GM12891 (cell line): ENCODE measurements at regions not wholly inside any gene's neighbourhood (a gene's known extent, or its start where the extent isn't known, plus 50 kb on each side); places are given as distances from the start of the nearest gene placed in this dataset.

Source experiments
- DNase-seq: peaks from one replicate; pipeline ENCODE4 v3.0.0; 2011; ENCODE audit warnings: low spot score; ENCODE audit not compliant: insufficient read length
- FAIRE-seq: peaks from 2 replicates; lab custom pipeline; 2011; peaks lifted over from hg19 to GRCh38; lab: Jason Lieb, UNC
- PAX5 ChIP-seq: IDR thresholded peaks from 2 replicates; pipeline ENCODE4 v1.6.1; 2011; ENCODE audit warnings: low read length, moderate library complexity, mild to moderate bottlenecking; ENCODE audit not compliant: insufficient read depth, severe bottlenecking
- POLR2A ChIP-seq: IDR thresholded peaks from 2 replicates; pipeline ENCODE4 v1.6.1; 2011; ENCODE audit warnings: low read depth, low read length, control low read depth
- POLR2AphosphoS5 ChIP-seq: IDR thresholded peaks from 2 replicates; pipeline ENCODE4 v1.6.1; 2011; ENCODE audit warnings: low read depth, low read length, control low read depth
- POU2F2 ChIP-seq: IDR thresholded peaks from 2 replicates; pipeline ENCODE4 v1.6.1; 2011; ENCODE audit warnings: low read depth, mild to moderate bottlenecking, control low read depth, low read length, moderate library complexity
- SPI1 ChIP-seq: IDR thresholded peaks from 2 replicates; pipeline ENCODE4 v1.6.1; 2011; ENCODE audit warnings: low read depth, low read length, control low read depth
- TAF1 ChIP-seq: IDR thresholded peaks from 2 replicates; pipeline ENCODE4 v1.6.1; 2011; ENCODE audit warnings: low read depth, low read length, control low read depth

DNA sequence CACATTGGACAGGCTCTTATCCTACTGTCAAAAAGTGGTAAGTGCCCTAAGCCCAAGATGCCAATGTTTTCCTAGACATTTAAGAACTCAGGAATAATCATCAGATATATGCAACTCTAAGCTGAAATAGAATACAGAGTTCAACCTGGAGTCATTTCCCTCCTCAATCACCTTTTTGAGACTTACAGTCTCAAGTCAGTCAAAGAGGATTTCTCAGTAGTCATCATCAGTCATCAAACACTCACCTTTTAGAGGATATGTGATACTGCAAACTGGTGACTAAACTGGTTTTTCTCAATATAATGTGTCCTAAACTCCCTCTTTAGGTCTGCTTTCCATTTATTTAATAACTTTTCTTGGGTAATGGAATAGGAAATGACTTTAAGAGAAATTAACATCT is 145.3 kb upstream of the ADAMTS5 start:
- DNase-seq (no peak), FAIRE-seq (no peak)
- TF ChIP-seq POU2F2 (no peak), TAF1 (no peak), SPI1 (no peak), POLR2A (no peak), POLR2AphosphoS5 (no peak), PAX5 (no peak)

- no peak for DNase-seq
- TF ChIP-seq SPI1 = no peak
- TF ChIP-seq POLR2AphosphoS5 = no peak
- TF ChIP-seq POLR2A = no peak
- no peak for TF ChIP-seq TAF1
- no peak for TF ChIP-seq PAX5
- TF ChIP-seq POU2F2 = no peak
- FAIRE-seq = no peak
These were observed 144.1 kb upstream of the ADAMTS5 start for GRCh38 chr21:27110956-27111355.

DNA sequence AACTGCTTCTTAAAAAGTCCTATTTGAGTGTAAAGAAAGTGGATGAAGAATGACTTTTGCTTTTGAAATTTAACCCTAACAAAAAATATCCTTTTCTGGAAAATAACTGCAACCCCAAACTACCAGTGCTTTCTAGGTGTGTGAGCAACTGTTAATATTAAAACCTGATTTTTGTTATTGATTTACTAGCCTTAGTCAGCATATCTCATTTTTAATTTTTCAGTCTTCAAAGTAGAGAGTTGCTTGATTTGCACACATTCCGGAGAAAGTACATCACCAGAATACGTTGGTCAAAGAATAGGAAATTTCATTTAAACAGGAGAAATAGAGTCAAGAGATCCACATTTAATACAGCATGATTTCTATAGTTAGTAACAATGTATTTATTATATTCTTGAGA is 141.8 kb upstream of the ADAMTS5 start:
- DNase-seq = no peak
- no peak for FAIRE-seq

GRCh38 chr21:27108228-27108627 is 141.3 kb upstream of the ADAMTS5 start:
- TF ChIP-seq POU2F2 = no peak
- TF ChIP-seq POLR2AphosphoS5 = no peak
- TF ChIP-seq POLR2A = no peak
- no peak for TF ChIP-seq PAX5
- no peak for TF ChIP-seq TAF1
- TF ChIP-seq SPI1 = no peak
- DNase-seq = no peak
- no peak for FAIRE-seq

More for the DNA sequence above, 141.8 kb upstream of the ADAMTS5 start:
- TF ChIP-seq POLR2AphosphoS5 = no peak
- TF ChIP-seq PAX5 = no peak
- no peak for TF ChIP-seq TAF1
- no peak for TF ChIP-seq POU2F2
- no peak for TF ChIP-seq POLR2A
- no peak for TF ChIP-seq SPI1

GRCh38 chr21:27104846-27105431 is 138.1 kb upstream of the ADAMTS5 start:
- TF ChIP-seq POLR2AphosphoS5 (no peak), POU2F2 (no peak), TAF1 (no peak), POLR2A (no peak), SPI1 (no peak), PAX5 (no peak)
- FAIRE-seq = no peak
- DNase-seq = no peak

DNA sequence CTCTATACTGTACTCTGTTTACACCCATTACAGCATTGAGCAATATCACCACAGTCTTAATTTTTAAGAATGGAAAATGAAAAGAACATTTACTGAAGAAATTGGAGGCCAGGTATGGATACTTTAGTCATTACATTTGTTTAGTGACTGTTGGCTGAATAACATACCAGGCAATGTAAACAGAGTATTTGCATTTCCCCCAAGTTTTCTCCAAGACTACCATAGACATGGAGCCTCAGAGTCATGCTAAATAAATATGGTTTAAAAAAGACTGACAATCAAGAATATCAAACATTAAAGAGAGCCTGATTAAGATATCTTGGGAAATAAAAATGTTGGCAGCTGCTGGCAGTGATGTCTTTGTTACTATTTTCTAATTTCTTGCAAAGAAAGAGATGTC is 136.9 kb upstream of the ADAMTS5 start:
- DNase-seq (no peak), FAIRE-seq (no peak)
- TF ChIP-seq PAX5 = no peak

- no peak for TF ChIP-seq POU2F2
- no peak for TF ChIP-seq POLR2AphosphoS5
- no peak for TF ChIP-seq TAF1
- no peak for TF ChIP-seq POLR2A
- no peak for TF ChIP-seq PAX5
- no peak for TF ChIP-seq SPI1
- no peak for DNase-seq
- no peak for FAIRE-seq
These were observed 134.6 kb upstream of the ADAMTS5 start for GRCh38 chr21:27101523-27101922.

DNA sequence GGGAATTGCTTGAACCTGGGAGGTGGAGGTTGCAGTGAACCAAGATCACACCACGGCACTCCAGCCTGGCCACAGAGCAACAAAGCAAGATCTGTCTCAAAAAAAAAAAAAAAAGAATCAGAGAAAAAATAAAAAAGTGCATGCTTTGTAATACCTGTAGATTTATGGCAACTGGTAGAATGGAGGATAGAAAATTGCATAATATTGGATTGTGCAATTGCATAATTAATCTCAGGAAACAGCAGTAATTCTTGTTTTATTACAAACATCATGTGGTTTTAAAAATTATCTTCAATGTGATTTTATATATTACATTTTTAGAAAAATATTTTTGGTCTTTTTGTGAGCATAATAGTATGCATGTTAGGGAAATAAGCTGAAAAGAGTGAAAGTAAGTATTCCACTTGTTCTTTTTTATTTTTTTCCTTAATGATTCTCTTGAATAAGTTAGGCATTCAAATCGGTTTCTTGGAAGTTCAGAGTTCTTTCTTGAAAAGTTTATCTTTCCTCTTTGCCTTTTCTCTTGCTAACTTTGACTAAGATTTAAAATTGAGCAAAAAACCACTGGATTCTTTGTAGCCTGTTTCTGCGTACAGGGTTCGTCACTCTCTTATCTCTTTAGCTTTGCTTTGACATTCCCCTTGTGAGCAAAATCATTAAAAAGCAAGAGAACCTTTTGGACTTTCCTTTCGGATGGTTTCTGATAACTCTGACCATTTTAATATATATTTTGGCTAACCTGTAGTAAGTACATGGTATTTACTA is 127.5 kb upstream of the ADAMTS5 start:
- FAIRE-seq = no peak
- no peak for TF ChIP-seq POU2F2
- no peak for TF ChIP-seq SPI1
- TF ChIP-seq TAF1 = no peak
- DNase-seq = no peak

- FAIRE-seq = no peak
- TF ChIP-seq POLR2AphosphoS5 (no peak), POLR2A (no peak)
- DNase-seq = no peak
These were observed 119.7 kb upstream of the ADAMTS5 start for GRCh38 chr21:27086630-27087029.

GRCh38 chr21:27086186-27086585 is 119.3 kb upstream of the ADAMTS5 start:
- DNase-seq (no peak), FAIRE-seq (no peak)
- TF ChIP-seq POU2F2 (no peak), SPI1 (no peak), TAF1 (no peak), PAX5 (no peak), POLR2A (no peak), POLR2AphosphoS5 (no peak)

- DNase-seq = no peak
- FAIRE-seq = no peak
- no peak for TF ChIP-seq SPI1
- TF ChIP-seq POLR2A = no peak
- no peak for TF ChIP-seq TAF1
- no peak for TF ChIP-seq POLR2AphosphoS5
- TF ChIP-seq PAX5 = no peak
- no peak for TF ChIP-seq POU2F2
These were observed 118.5 kb upstream of the ADAMTS5 start for GRCh38 chr21:27085387-27085786.
